HUDEP-2 (cell line): ENCODE measurements at regions not wholly inside any gene's neighbourhood (a gene's known extent, or its start where the extent isn't known, plus 50 kb on each side); places are given as distances from the start of the nearest gene placed in this dataset.

Source experiments
- DNase-seq, 76 experiments: peaks; one replicate each; lab custom pipeline; 2025; ENCODE audit not compliant: unreplicated experiment in 76 of 76; lab: John Stamatoyannopoulos, UW

GRCh38 chr15:49748791-49749190 is 127.9 kb downstream of the DTWD1 start:
- no peak for DNase-seq

GRCh38 chr15:49750553-49750952 is 129.7 kb downstream of the DTWD1 start:
- no peak for DNase-seq

GRCh38 chr15:49751191-49751590 is 130.3 kb downstream of the DTWD1 start:
- no peak for DNase-seq

- no peak for DNase-seq
These were observed 130.9 kb downstream of the DTWD1 start for GRCh38 chr15:49751751-49752150.

GRCh38 chr15:49752517-49752916 is 131.7 kb downstream of the DTWD1 start:
- no peak for DNase-seq

GRCh38 chr15:49758456-49758855 is 137.6 kb downstream of the DTWD1 start:
- DNase-seq, result no peak

- DNase-seq, result no peak
These were observed 138.0 kb downstream of the DTWD1 start for GRCh38 chr15:49758856-49759255.

- DNase-seq, result no peak
These were observed 139.9 kb downstream of the DTWD1 start for GRCh38 chr15:49760749-49761148.

GRCh38 chr15:49769225-49769624 is 148.4 kb downstream of the DTWD1 start:
- no peak for DNase-seq

- DNase-seq, result no peak
These were observed 168.6 kb downstream of the DTWD1 start for GRCh38 chr15:49789436-49789835.

- no peak for DNase-seq
These were observed 173.1 kb downstream of the DTWD1 start for GRCh38 chr15:49793943-49794342.

- DNase-seq, result no peak
These were observed 180.9 kb downstream of the DTWD1 start for GRCh38 chr15:49801796-49802195.
